ENCODE measurements at regions not wholly inside any gene's neighbourhood (a gene's known extent, or its start where the extent isn't known, plus 50 kb on each side); places are given as distances from the start of the nearest gene placed in this dataset.

DNA sequence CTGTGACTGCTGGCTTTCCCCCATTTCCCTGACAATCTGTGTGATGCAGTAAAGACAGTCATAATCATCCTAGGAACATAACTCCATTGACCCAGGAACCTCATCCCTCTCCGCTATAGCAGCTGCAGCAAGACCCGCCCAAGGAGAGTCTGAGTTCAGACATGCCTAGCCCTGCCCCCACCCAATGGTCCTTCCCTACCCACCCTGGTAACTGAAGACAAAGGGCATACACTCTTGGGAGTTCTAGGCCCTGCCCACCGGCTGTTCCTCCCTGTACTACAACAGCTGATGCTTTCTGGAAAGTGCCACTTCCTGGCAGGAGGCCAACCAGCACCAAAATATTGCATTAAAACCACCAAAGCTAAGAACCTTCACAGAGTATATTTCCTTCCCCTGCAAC is 1035.6 kb downstream of the C4orf33 start:
- no peak overlapping the region for H3K27ac ChIP-seq (ENCODE audit: low read length)
- H3K27me3 ChIP-seq (ENCODE audit: low read depth, low read length) = no peaks in the 10 kb centered on the region
- H3K4me1 ChIP-seq (ENCODE audit: control insufficient read depth in 1 of 2, insufficient read depth in 2 of 2, low read length in 2 of 2) = no peaks in the 10 kb centered on the region
- H3K36me3 ChIP-seq (ENCODE audit: control insufficient read depth in 1 of 2, insufficient read depth in 2 of 2, low read length in 2 of 2) = no peaks in the 10 kb centered on the region
- no peaks in the 10 kb centered on the region for H3K9me3 ChIP-seq (ENCODE audit: control insufficient read depth in 1 of 2, low read length in 2 of 2)
- no peak overlapping the region for H3K4me3 ChIP-seq (ENCODE audit: low read depth in 1 of 2, low read length in 2 of 2)

DNA sequence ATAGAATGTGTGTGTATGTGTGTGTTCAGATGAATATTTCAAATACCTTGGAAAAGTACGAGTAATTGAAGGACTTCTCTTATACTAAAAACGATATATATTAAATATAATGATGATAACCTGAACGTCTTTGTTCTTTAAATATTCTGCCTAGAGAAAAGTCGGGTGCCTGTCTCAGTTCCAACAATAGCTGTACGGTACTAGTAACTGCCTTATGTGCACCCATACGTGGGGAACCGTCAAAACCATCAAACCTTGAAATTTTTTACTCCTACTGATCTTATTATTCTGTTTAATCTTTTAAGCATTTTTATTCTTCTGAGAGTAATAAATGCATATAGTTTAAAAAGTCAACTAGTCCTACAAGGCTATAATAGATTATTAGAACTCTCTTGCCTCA is 1045.7 kb downstream of the C4orf33 start:
- no peaks in the 10 kb centered on the region for H3K4me1 ChIP-seq (ENCODE audit: control insufficient read depth in 1 of 2, insufficient read depth in 2 of 2, low read length in 2 of 2)
- H3K4me3 ChIP-seq (ENCODE audit: low read depth in 1 of 2, low read length in 2 of 2) = no peak overlapping the region
- H3K27me3 ChIP-seq (ENCODE audit: low read depth, low read length) = no peaks in the 10 kb centered on the region
- no peaks in the 10 kb centered on the region for H3K9me3 ChIP-seq (ENCODE audit: control insufficient read depth in 1 of 2, low read length in 2 of 2)
- no peaks in the 10 kb centered on the region for H3K36me3 ChIP-seq (ENCODE audit: control insufficient read depth in 1 of 2, insufficient read depth in 2 of 2, low read length in 2 of 2)
- no peak overlapping the region for H3K27ac ChIP-seq (ENCODE audit: low read length)

DNA sequence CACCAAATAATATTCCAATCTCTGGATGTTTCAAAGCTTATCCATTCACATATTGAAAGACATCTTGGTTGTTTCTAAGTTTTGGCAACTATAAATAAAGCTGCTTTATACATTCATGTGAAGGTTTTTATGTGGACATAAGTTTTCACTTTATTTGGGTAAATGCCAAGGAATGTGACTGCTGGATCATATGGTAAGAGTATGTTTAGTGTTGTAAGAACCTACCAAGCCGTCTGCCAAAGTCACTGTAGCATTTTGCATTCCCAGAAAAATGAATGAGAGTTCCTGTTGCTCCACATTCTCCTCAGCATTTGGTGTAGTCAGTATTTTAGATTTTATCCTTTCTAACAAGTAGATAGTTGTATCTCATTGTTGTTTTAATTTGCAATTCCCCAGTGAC is 1047.7 kb downstream of the C4orf33 start:
- no peaks in the 10 kb centered on the region for H3K27me3 ChIP-seq (ENCODE audit: low read depth, low read length)
- no peak overlapping the region for H3K4me3 ChIP-seq (ENCODE audit: low read depth in 1 of 2, low read length in 2 of 2)
- H3K4me1 ChIP-seq (ENCODE audit: control insufficient read depth in 1 of 2, insufficient read depth in 2 of 2, low read length in 2 of 2) = no peaks in the 10 kb centered on the region
- H3K36me3 ChIP-seq (ENCODE audit: control insufficient read depth in 1 of 2, insufficient read depth in 2 of 2, low read length in 2 of 2) = no peaks in the 10 kb centered on the region
- H3K9me3 ChIP-seq (ENCODE audit: control insufficient read depth in 1 of 2, low read length in 2 of 2) = no peaks in the 10 kb centered on the region
- H3K27ac ChIP-seq (ENCODE audit: low read length) = no peak overlapping the region

DNA sequence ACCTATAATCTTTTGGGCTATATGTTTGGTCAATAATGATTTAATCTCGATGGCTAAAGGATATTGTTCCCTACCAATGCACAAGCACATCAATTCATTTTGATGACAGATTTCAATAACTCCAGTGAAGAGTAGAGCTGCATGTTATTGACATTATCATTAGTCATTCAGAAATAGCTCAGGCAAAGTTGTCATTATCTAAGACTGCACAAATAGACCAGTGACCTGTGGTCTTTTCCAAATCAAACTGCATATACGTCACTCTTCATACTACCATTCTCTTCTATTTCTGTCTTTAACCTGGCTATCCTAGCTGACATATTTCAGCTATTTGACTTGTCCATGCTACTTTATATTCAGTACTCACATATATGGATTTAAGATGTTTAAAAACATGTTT is 1050.8 kb downstream of the C4orf33 start:
- Histone ChIP-seq H3K4me3 (ENCODE audit: low read depth in 1 of 2, low read length in 2 of 2) (no peak overlapping the region), H3K36me3 (ENCODE audit: control insufficient read depth in 1 of 2, insufficient read depth in 2 of 2, low read length in 2 of 2) (no peaks in the 10 kb centered on the region), H3K27ac (ENCODE audit: low read length) (no peak overlapping the region), H3K27me3 (ENCODE audit: low read depth, low read length) (no peaks in the 10 kb centered on the region), H3K4me1 (ENCODE audit: control insufficient read depth in 1 of 2, insufficient read depth in 2 of 2, low read length in 2 of 2) (no peaks in the 10 kb centered on the region), H3K9me3 (ENCODE audit: control insufficient read depth in 1 of 2, low read length in 2 of 2) (no peaks in the 10 kb centered on the region)

DNA sequence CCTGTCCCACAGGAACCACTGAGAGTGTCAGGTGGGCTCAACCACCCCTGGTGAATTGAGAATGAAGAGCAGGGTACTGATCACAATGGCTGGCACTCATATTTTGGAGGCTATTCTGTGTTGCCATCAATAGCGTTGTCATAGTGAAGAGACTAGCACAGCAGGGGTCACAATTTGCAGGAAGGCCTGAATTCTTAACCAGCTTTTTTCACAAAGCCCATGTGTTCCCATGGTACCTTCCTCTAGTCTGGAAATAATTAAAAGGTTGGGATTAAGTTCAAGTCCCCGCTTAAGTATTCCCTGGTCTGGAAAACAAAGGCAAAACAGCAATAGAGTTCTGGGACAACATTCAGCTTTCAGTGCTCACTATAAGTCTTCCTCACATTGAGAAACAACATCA is 1051.7 kb downstream of the C4orf33 start:
- Histone ChIP-seq H3K4me1 (ENCODE audit: control insufficient read depth in 1 of 2, insufficient read depth in 2 of 2, low read length in 2 of 2) (no peaks in the 10 kb centered on the region), H3K27ac (ENCODE audit: low read length) (no peak overlapping the region), H3K4me3 (ENCODE audit: low read depth in 1 of 2, low read length in 2 of 2) (no peak overlapping the region), H3K9me3 (ENCODE audit: control insufficient read depth in 1 of 2, low read length in 2 of 2) (no peaks in the 10 kb centered on the region), H3K27me3 (ENCODE audit: low read depth, low read length) (no peaks in the 10 kb centered on the region), H3K36me3 (ENCODE audit: control insufficient read depth in 1 of 2, insufficient read depth in 2 of 2, low read length in 2 of 2) (no peaks in the 10 kb centered on the region)

DNA sequence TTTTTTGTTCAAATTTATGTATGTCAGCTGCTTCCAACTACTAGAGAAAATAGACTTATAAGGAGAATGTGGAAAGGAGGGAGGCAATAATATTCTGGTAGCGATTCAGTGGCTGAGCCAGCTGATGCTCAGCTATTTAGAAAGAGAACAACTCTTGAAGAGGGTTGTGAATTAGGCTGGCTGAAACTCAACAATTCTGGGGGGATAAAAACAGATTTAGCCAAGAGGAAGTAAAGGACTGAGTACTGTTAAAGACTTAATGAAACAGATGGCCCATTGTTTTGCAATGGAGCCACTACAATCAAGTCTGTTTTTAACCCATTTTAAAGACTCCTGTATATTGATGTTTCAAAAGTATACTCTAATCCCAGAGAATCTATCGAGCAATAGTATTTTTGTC is 1058.9 kb downstream of the C4orf33 start:
- Histone ChIP-seq H3K4me1 (ENCODE audit: control insufficient read depth in 1 of 2, insufficient read depth in 2 of 2, low read length in 2 of 2) (no peaks in the 10 kb centered on the region), H3K27ac (ENCODE audit: low read length) (no peak overlapping the region), H3K9me3 (ENCODE audit: control insufficient read depth in 1 of 2, low read length in 2 of 2) (peaks cover 0 to 2% of the 10 kb centered on the region in 2 donors), H3K4me3 (ENCODE audit: low read depth in 1 of 2, low read length in 2 of 2) (no peak overlapping the region), H3K36me3 (ENCODE audit: control insufficient read depth in 1 of 2, insufficient read depth in 2 of 2, low read length in 2 of 2) (no peaks in the 10 kb centered on the region), H3K27me3 (ENCODE audit: low read depth, low read length) (no peaks in the 10 kb centered on the region)

GRCh38 chr4:130163701-130164100 is 1067.7 kb downstream of the C4orf33 start:
- Histone ChIP-seq H3K4me3 (ENCODE audit: low read depth in 1 of 2, low read length in 2 of 2) (no peak overlapping the region), H3K9me3 (ENCODE audit: control insufficient read depth in 1 of 2, low read length in 2 of 2) (peaks cover 0 to 3% of the 10 kb centered on the region in 2 donors), H3K27ac (ENCODE audit: low read length) (no peak overlapping the region), H3K4me1 (ENCODE audit: control insufficient read depth in 1 of 2, insufficient read depth in 2 of 2, low read length in 2 of 2) (no peaks in the 10 kb centered on the region), H3K27me3 (ENCODE audit: low read depth, low read length) (no peaks in the 10 kb centered on the region), H3K36me3 (ENCODE audit: control insufficient read depth in 1 of 2, insufficient read depth in 2 of 2, low read length in 2 of 2) (no peaks in the 10 kb centered on the region)

GRCh38 chr4:130165381-130165780 is 1069.4 kb downstream of the C4orf33 start:
- Histone ChIP-seq H3K4me3 (ENCODE audit: low read depth in 1 of 2, low read length in 2 of 2) (no peak overlapping the region), H3K4me1 (ENCODE audit: control insufficient read depth in 1 of 2, insufficient read depth in 2 of 2, low read length in 2 of 2) (no peaks in the 10 kb centered on the region), H3K27ac (ENCODE audit: low read length) (no peak overlapping the region), H3K27me3 (ENCODE audit: low read depth, low read length) (no peaks in the 10 kb centered on the region), H3K9me3 (ENCODE audit: control insufficient read depth in 1 of 2, low read length in 2 of 2) (no peaks in the 10 kb centered on the region), H3K36me3 (ENCODE audit: control insufficient read depth in 1 of 2, insufficient read depth in 2 of 2, low read length in 2 of 2) (no peaks in the 10 kb centered on the region)

DNA sequence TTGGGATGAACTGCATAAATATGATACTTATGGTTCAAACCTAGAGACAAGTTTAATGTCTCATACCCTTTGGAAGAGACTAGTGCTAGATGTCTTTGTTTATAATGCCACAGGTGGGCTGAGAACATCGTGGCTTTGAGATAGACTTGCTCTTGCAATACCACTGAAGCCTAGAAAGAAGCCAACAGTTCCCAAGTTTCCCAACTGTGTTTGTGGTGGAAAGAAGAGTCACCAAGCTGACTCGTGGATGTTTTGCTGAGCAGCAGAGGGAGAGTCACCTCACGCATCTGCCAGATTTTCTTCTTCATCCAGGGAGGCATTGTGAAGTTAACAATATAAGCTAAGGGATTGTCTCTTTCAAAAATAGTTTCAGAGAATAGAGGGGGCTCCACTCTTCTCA is 1076.2 kb downstream of the C4orf33 start:
- H3K27me3 ChIP-seq (ENCODE audit: low read depth, low read length) = no peaks in the 10 kb centered on the region
- H3K36me3 ChIP-seq (ENCODE audit: control insufficient read depth in 1 of 2, insufficient read depth in 2 of 2, low read length in 2 of 2) = no peaks in the 10 kb centered on the region
- no peaks in the 10 kb centered on the region for H3K9me3 ChIP-seq (ENCODE audit: control insufficient read depth in 1 of 2, low read length in 2 of 2)
- H3K27ac ChIP-seq (ENCODE audit: low read length) = no peak overlapping the region
- no peaks in the 10 kb centered on the region for H3K4me1 ChIP-seq (ENCODE audit: control insufficient read depth in 1 of 2, insufficient read depth in 2 of 2, low read length in 2 of 2)
- no peak overlapping the region for H3K4me3 ChIP-seq (ENCODE audit: low read depth in 1 of 2, low read length in 2 of 2)

GRCh38 chr4:130178106-130178505 is 1082.2 kb downstream of the C4orf33 start:
- Histone ChIP-seq H3K27me3 (ENCODE audit: low read depth, low read length) (no peaks in the 10 kb centered on the region), H3K27ac (ENCODE audit: low read length) (no peak overlapping the region), H3K4me1 (ENCODE audit: control insufficient read depth in 1 of 2, insufficient read depth in 2 of 2, low read length in 2 of 2) (no peaks in the 10 kb centered on the region), H3K4me3 (ENCODE audit: low read depth in 1 of 2, low read length in 2 of 2) (no peak overlapping the region), H3K9me3 (ENCODE audit: control insufficient read depth in 1 of 2, low read length in 2 of 2) (no peaks in the 10 kb centered on the region), H3K36me3 (ENCODE audit: control insufficient read depth in 1 of 2, insufficient read depth in 2 of 2, low read length in 2 of 2) (no peaks in the 10 kb centered on the region)

DNA sequence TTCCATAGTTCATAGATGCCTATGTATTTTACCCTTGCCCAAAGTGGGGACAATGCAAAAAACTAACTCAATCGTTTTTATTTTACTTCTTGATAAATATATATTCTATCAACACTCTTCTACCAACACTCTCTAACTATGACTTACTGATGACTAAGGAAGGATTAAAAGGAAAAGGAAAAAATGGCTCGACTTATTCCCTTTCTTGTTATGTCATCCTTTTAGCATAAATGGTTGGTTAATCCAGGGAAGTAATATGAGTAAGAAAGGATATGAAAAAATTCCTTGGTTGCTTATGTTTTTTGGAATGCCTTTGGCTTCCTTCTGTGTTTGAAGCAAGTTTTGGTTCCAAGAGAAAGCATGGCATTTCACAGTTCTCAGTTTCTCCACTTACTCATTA is 1087.1 kb downstream of the C4orf33 start:
- Histone ChIP-seq H3K27me3 (ENCODE audit: low read depth, low read length) (no peaks in the 10 kb centered on the region), H3K9me3 (ENCODE audit: control insufficient read depth in 1 of 2, low read length in 2 of 2) (no peaks in the 10 kb centered on the region), H3K4me1 (ENCODE audit: control insufficient read depth in 1 of 2, insufficient read depth in 2 of 2, low read length in 2 of 2) (no peaks in the 10 kb centered on the region), H3K36me3 (ENCODE audit: control insufficient read depth in 1 of 2, insufficient read depth in 2 of 2, low read length in 2 of 2) (no peaks in the 10 kb centered on the region), H3K27ac (ENCODE audit: low read length) (no peak overlapping the region), H3K4me3 (ENCODE audit: low read depth in 1 of 2, low read length in 2 of 2) (no peak overlapping the region)

DNA sequence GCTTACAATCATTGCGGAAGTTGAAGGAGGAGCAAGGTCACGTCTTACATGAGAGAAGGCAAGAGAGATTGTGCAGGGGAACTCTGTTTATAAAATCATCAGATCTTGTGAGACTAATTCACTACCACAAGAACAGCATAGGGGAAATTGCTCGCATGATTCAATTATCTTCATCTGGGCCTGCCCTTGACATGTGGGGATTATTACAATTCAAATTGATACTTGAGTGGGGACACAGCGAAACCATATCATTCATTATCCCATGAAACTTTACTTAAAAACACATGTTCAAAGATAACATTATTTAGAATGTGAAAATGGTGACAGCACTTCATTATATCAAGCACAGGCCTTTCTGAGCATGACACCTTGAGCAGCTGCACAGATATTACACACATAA is 1087.8 kb downstream of the C4orf33 start:
- no peak overlapping the region for H3K4me3 ChIP-seq (ENCODE audit: low read depth in 1 of 2, low read length in 2 of 2)
- no peaks in the 10 kb centered on the region for H3K9me3 ChIP-seq (ENCODE audit: control insufficient read depth in 1 of 2, low read length in 2 of 2)
- no peaks in the 10 kb centered on the region for H3K36me3 ChIP-seq (ENCODE audit: control insufficient read depth in 1 of 2, insufficient read depth in 2 of 2, low read length in 2 of 2)

More for the DNA sequence above, 1087.8 kb downstream of the C4orf33 start:
- no peaks in the 10 kb centered on the region for H3K4me1 ChIP-seq (ENCODE audit: control insufficient read depth in 1 of 2, insufficient read depth in 2 of 2, low read length in 2 of 2)
- H3K27ac ChIP-seq (ENCODE audit: low read length) = no peak overlapping the region
- no peaks in the 10 kb centered on the region for H3K27me3 ChIP-seq (ENCODE audit: low read depth, low read length)
